GM18858 (cell line): ENCODE measurements at regions not wholly inside any gene's neighbourhood (a gene's known extent, or its start where the extent isn't known, plus 50 kb on each side); places are given as distances from the start of the nearest gene placed in this dataset.

Experiments
- ATAC-seq: cut with Tn5 transposase; IDR thresholded peaks from one replicate; pipeline ENCODE4 v1.9.1; 2021; ENCODE audit not compliant: unreplicated experiment

DNA sequence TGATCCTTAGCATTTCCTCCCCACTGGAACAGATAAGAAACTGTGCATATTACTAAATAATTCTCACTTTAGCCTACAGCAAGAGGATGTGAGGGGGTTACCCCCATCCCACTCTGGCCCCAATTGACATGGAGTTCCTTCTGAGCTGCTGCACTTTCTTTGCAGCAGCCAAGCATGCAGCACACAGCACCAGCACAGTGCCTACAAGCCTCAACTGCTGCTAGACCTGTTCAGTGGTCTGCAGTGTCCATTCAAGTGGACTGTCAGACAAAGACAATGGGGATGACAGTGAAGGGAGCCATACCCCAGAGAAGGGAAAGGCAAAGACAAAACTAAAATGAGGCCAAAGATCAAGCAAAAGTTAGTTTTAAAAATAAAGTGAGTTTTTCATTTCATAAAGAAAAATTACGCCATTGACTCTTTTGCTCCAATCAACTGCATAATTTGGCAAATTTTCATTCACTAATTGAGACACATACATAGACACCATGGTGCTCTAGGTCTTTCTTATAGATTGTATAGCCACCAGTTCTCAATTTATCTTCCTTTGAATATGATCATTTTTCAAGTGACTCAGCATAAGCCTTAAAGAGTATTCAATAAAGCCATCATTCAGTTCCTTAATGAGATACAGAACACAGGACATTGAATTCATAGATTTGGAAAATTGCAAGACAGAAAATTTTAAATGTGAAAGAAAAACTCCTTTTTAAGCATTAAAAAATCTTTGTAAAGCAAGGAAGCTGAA lies 410.6 kb downstream of the HNRNPD start:
- no peak for ATAC-seq

DNA sequence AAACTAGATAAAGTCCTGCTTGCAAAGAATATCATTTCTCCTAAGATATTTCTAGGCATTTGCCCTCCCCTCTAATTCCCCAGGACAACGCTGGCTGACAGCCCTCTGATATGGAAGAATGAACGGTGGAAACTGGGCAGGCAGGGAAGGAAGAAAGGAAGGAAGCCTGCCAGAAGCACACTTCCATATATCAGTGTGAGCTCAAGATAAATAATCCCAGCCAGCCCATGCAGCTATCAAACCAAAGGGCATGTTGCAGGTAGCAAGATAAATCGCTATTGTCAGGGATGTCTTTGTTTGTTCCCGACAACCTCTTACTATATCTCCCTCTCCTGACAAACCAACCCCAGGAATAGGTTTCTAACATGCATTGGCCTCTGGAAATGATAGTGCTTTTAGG lies 412.8 kb downstream of the HNRNPD start:
- ATAC-seq = no peak

DNA sequence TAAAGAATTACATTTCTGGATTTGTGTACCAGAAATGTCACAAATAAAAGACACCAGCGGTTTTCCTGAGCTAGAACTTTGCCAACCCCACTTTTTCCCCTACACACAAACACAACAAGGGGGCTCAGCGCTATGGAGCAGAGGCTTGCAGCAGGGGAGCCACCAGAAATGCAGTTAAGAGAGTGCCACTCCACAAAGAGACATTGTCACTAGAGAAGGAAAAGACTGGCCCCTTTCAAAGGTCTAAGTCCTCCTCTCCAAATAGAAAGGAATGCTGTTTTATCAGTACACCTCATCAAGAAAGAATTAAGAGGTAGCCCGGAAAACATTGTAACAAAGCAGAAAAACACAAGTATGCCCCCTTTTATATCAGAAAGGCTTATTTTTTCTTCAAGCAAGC lies 419.5 kb downstream of the HNRNPD start:
- ATAC-seq = no peak

DNA sequence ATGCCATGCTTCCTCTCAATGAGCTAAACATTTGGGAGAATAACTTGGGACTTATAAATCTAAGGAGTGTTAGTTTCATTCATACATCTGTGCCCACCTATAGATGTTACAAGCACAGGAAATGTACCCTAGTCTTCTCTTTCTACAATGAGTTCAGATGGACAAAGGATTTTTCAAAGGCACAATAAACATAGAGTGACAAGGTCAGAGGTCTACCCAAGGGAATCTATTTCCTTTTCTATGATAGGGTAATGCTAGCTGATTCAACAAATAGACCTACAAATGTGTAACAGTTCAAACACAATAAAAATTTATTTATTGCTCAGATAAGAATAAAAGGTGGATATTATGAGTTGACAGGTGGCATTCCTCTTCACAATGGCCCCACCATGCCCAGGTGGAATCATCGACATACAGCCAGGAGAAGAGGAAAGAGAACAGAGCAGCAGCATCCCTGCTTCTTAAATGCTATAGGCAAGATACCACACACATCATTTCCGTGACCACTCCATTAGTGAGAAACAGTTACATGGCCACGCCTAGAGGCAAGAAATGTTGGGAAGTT lies 421.8 kb downstream of the HNRNPD start:
- ATAC-seq = no peak

- ATAC-seq = no peak
Measured at GRCh38 chr4:81946996-81947395, 426.8 kb downstream of the HNRNPD start.

DNA sequence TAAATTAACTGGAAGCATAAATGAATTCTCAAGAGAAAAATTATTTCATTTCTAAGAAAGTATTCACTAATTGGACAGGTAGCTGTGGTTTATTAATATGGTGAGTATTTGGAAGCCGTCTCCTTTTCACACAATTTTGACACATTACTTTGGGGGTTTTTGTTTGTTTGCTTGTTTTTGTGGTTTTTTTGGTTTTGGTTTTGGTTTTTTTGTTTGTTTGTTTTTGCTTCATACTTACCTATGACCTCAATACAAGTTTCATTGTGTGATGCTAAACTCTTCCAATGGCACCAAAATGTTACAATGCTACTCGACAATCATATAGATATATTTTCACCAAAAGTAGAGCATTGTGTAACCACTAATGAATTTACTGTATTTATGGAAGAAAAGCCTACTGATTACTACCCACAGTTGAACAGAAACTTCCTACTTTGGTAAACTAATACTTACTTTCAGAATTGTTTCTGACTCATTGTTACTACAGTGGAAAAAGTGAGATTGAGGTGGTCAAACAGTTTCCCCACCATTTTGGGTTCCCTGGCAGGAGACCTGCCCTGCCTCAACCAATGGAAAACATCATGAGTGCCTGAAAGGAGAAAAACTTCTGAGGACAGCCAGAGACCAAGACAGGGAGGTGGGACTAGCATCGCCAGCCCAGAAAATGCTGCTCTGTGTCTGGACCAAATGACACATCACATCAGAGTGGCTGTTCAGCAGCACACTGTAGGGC lies 443.1 kb downstream of the HNRNPD start:
- ATAC-seq = no peak

GRCh38 chr4:81923140-81923539 lies 450.7 kb downstream of the HNRNPD start:
- no peak for ATAC-seq

GRCh38 chr4:81922313-81922712 lies 450.6 kb upstream of the RASGEF1B start:
- no peak for ATAC-seq

DNA sequence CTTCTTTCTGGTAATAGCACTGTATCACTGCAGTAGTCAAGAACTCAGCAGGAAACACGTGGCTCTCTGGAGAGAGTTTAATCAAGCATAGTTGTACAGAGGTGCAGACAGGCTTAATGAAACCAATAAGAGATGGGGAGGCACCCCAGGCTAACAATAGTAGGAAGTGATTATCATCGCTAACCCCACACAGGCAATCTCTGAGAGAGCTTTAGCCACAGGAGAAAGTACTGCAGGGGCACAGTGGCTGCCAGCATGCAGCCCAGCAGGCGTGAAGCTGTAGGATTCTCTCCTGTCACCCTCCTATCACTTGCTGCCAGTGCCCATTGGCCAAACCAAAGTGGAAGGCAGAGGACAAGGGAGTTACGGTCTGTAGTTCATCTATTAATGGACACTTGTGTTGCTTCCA lies 450.0 kb upstream of the RASGEF1B start:
- ATAC-seq = peak; percentile 50

DNA sequence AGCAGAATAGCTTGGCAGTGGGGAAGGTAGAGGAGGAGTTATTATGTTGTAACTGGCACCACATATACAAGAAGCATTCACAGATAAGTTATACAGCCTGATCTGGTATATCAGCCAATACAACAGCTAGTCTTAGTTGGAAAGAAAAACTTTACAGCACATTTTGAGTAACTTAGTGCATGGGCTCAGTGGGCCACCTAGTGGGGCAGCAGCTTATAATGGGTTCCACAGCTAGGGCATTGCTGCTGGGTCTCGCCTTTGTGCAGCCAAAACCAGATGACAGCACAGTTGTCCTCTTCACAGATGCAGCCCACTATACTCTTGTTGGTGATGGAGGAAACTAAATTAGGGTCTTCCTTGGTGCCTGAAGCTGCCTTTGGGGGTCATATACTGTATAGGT lies 448.1 kb upstream of the RASGEF1B start:
- ATAC-seq = no peak

- ATAC-seq = peak; percentile 49
Measured at GRCh38 chr4:81919223-81919622, 447.5 kb upstream of the RASGEF1B start.

DNA sequence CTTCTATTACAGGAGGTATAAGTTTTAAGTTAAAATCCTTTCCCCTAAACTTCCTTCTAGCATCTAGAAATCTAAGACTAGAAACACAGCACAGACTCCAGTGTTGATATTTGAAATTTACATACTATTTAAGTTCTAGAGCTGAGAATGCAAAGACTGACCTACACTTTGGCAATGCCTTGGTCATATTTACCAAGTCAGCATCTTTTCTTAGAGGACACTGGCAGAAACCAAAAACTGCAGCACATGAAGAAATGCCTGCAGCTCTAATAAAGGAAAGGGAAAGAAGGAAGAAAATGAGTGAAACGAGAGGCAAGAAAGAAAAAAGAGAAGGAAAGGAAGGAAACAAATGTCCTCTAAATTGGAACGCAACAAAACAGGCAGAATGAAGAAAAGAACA lies 443.7 kb upstream of the RASGEF1B start:
- no peak for ATAC-seq

DNA sequence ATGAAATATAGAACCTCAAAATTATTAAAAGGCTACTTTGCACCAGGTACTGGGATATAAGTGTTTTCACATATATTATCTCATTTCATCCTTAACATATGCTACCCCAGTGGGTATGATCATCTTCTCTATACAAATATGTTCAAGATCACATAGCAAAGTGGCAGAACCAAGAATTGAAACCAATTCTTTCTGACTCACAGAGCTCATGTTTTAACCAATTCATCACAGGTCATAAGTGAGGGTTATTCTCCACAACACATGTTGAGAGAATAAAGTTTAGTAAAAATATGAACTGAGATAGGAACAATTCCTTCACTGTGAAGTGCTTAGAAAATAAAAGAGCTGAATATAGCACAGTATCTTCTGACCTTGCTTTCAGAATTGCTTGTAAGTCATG lies 442.9 kb upstream of the RASGEF1B start:
- peak; percentile 40 for ATAC-seq

GRCh38 chr4:81913427-81913879 lies 441.7 kb upstream of the RASGEF1B start:
- ATAC-seq = no peak

DNA sequence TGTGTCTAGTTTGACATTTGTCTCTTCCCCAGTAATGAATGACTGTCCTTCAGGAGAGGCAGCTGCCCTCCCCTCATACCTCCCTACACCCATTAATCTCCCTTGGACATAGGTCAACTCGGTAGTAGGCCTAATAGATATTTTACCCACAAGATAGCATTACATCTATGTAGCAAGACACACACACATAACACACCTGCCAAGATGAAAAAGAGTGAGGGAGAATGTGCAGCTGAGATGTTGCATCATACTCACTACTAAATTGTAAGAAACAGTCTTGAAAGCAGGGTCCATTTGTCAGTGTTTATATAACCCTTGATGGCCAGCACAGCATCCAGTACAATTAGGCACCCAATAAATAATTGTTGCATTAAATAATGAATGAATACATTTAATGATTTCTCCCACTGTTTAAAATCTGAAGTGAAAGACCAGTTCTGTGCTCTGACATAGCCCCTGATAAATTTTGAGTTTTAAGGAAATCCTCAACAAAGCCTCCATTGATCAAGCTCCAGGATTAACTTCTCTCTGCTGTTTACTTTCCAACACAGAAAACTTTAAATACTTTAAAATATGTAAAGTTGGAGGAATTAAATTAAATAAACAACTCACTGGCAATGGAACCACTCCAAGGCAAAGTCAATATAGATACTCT lies 440.8 kb upstream of the RASGEF1B start:
- no peak for ATAC-seq

- no peak for ATAC-seq
Measured at GRCh38 chr4:81906905-81907304, 435.2 kb upstream of the RASGEF1B start.

GRCh38 chr4:81905971-81906370 lies 434.3 kb upstream of the RASGEF1B start:
- peak; percentile 98 for ATAC-seq

GRCh38 chr4:81904121-81904520 lies 432.4 kb upstream of the RASGEF1B start:
- ATAC-seq = no peak

DNA sequence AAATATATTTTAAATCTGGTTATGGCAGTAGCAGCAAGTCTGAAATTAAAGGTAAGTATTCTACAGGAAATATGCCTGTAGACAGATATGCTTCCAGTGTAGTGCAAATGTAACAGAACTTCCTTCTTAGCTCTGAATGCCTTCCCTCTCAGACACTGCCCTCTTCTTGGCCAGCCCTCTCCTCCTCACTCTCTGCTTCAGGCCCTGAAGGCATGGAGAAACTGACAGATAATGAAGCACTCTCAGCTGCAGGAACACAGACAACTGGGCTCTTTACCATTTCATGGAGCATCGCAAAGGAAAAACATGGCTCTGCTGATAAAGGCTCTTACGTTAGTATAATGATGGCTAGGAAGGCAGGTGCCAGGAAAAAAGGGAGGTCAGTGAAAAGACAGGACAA lies 431.5 kb upstream of the RASGEF1B start:
- ATAC-seq = no peak

DNA sequence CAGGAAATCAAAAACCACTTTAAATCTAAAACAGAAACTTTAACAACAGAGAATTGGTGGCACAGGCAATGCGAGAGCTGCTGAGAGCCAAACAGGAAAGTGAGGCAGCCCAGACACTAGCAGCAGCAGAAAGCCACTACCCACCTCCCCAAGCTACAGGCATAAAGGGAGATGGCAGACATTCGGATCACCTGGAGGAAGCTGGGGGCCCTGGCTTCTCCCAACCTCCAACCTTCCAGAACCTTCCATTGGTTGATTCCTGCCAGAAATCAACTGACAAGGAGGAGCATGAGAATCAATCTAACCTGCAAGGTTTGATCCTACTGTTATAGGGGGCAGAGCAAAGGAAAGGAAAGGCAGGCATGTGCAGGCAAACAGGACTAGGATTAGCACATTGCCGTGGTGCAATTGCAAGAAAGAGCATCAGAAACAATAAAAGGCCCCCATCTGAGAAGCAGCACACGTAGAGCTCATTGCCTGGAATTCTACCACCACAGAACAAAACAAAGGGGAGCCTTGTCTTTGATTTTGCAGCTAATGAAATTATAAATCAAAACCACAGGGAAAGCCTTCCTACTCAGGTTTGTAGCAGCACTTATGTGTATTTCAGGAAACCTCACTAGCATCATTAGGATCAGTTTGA lies 427.3 kb upstream of the RASGEF1B start:
- ATAC-seq = no peak

DNA sequence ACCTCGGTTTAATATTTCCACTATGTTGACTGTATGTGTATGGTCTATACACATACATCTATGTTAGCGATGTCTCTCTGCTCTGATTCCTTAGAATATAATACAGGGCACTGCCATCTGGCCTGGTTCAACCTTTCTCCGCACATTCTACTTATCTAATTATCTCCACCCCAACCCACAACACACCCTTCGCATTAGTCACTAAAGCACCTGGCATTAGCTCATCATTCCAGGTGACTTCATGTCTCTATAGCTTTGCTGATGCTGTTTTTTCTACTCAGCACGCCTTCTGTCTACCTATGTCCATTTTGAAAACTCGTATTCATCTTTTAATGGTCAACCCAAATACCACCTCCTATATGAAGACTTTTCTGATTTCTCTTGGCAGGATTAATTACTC lies 425.2 kb upstream of the RASGEF1B start:
- ATAC-seq = no peak
